NCI-H1417 treated with DMSO at 0.1 percent for 48 hours (cell line): ENCODE measurements at regions not wholly inside any gene's neighbourhood (a gene's known extent, or its start where the extent isn't known, plus 50 kb on each side); places are given as distances from the start of the nearest gene placed in this dataset.
A peak's percentile ranks its signal among the peaks of the same experiment; 100 is the strongest.

Source experiments
- DNase-seq: peaks from one replicate; lab custom pipeline; 2025; lab: John Stamatoyannopoulos, UW

DNA sequence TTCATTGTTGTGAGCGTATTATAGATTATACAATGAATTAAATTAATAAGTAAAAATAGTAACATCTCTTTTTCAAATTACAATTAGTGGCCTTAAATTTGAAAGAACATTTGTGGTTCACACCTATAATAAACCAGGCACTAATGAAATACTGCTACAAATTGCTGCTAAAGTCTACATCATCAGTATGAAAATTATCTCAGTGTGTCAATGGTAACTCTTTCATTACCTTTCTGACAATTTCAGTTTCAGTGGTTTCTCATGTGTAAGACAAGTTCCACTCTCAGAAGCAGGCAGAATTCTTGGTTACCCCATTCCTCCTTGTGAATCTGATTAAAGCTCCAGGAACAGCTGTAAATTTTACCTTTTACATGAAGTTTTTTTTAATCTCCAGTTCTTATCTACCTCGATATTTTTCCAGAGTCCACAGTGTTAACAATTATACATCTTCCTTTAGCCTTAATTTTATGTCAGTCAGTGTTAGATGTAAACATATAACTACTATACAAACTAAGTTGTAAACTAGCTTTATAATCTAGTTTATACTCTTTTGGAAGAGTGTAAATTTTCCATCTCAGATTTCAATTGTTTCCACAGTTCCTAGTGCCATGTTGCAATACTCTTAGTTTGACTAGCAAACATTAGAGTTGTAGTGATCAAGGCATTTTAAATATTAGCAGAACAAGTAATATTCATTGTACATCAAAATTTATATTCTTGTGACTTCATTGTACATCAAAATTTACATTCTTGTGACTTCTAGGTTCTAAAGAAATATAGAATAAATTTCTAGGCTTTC lies 1038.4 kb downstream of the EPHA7 start:
- no peak for DNase-seq

DNA sequence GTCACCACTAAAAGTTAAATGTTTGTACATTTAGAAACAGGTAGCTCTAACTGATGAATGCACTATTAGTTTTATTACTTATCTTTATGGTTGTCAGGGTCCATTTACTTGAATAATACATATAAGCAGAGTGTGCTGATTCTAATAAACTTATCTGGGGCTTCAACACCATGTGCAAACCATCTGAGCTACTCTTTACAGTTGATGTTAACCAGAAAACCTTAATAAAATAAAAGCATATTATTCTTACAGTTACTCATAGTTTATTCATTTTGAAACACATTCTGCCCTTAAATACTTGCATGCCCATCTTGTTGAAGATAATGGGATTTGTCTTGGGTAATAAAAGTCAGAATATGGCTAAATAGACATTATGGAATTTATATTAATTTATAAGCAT lies 1042.2 kb downstream of the EPHA7 start:
- no peak for DNase-seq

DNA sequence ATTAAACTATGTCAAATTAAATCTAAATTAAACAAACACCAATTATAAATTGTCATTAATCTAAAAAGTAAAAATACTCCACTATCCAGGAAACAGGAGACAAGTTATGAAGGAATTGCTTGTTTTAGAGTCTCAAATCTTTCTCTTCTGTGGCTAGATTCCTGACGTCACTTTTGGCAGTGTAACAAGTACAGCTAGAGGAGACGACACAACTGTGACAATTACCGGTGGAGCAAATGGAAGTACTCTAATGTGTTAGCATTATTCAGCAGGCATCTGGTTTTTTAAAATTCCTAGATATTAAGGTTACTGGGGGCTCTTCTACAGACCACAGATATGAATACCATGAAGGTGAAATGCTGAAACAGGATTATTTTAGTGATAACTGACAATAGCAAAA lies 1042.7 kb downstream of the EPHA7 start:
- no peak for DNase-seq

DNA sequence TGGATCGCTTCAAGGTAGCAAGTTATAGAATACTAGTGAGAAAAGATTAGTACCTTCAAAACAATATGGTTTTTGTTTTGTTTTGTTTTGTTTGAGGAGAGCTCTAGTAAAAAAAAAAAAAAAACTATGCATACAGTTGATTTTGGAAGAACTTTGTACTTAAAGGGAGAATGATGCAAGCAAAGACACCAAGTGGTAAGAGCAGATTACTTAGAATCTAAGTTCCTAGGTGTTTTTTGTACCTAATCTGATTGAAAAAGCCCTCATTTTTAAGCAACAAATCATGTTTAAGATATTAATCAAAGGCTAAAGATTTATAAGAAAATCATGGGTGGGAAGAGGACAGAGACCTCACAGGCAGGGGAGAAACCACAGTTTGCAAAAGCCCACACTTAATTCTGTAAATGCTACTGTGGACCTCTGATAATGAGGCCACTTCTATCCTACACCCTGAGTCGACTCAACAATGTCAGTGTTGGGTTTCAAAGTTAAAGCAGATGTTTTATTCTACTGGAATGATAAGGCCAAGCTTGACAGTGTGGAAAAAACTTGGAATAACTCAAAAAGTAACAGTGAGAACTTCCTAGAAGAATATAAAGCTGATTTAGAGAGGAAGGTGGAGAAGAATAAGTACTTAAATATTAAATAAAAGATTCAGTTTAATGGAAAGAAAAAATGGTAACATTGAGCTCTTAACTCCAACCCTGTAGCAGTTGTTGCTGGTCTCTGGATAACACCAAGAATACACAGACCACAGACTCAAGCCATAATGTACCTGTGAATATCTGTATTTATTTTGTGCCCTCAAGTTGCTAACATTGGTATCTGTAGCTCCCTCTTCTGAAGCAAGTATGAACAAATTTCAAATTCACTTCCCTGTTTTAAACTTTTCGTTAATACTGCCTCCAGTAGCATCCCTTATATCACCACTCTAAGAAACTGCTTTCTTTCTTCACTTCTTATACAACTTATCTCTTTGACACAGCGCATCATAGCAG lies 1047.8 kb downstream of the EPHA7 start:
- DNase-seq = no peak

DNA sequence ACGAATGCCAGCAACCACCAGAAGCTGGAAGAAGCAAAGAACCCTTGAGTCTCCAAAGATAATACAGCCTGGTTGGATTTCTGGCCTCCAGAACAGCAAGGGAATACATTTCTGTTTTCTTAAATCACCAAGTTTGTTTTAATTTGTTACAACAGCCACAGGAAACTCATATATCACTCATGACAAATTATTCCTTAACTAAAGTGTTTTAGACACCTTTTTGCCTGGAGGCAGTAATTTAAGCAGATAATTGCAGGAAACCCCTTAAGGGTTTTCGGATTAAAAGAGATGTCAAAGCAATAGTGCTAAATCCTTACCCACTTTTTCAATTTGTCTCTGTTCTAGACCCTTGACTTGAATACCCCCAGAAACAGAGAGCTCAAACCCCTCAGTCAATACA lies 1050.0 kb downstream of the EPHA7 start:
- peak; percentile 30 for DNase-seq

DNA sequence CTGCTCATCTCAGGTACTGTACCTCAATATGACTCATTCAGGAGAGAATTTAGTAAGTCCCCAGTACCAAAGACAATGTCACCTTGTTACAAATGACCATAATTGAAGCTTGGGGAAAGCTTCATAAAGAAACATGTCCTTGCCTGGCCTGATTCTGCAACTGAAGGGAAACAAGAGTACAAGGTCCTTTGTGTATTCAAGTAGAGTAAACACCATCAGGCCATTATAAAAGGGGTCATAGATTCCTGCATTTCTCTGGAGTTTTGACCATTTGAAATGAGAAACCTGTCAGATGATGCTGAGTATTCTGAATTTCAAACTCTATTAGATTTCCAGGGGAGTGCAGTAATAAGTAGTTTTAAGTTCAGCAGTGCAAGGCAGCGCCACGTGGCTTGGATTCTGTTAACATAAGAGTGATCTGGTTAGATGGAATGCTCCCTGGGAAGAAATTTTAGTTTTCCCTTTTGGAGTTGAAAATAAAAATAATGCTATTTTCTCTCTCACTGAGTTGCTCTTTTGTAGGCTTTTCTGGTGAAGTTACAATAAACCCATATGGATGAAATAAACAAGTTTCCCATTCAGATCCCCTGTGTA lies 1054.3 kb downstream of the EPHA7 start:
- no peak for DNase-seq

DNA sequence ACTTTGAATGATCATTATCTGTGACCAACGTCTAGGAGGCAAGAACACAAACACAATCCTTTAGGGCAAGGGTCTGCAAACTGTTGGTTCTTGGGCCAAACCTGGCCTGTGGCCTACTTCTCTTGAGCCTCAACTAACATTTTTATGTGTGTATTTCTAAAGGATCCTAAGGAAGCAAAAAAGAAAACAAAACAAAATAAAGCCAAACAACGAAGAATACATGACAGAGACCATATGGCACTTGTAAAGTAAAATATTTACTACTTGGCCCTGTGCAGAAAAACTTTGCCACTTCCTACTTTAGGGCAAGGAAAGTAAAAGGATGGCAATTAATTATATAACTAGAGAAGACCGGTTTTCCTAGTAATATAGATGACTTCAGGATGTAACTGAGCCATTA lies 1056.2 kb downstream of the EPHA7 start:
- DNase-seq = no peak

DNA sequence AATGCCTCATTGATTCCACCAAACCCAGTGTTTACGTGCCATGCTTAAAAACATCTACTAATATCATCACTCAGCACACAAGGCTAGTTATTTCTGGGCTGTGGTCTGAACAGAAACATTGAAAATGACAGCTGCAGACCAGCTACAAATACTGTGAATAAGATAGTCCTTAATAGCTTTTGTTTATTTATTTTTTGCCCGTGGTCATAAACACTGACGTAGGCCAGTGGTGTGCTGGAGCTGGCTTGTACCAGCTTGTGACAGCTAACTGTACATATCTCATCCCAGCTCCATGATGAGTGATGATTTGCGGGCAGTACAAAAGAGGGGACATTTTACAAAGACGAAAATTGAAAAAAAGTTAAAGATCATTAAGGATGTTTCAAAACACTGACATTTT lies 1057.0 kb downstream of the EPHA7 start:
- no peak for DNase-seq

DNA sequence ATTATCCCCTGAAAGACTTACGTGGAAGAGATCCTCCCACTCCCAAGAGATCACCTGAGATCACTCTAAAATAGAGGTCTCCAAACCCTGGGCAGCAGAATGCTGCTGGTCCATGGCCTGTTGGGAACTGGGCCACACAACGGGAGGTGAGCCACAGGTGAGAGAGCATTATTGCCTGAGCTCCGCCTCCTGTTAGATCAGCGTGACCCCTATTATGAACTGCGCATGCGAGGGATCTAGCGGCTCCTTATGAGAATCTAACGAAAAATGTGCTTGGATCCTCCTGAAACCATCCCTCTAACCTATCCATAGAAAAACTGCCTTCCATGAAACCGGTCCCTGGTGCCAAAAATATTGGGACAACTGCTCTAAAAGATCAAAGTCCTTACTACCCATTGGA lies 1057.4 kb downstream of the EPHA7 start:
- no peak for DNase-seq

DNA sequence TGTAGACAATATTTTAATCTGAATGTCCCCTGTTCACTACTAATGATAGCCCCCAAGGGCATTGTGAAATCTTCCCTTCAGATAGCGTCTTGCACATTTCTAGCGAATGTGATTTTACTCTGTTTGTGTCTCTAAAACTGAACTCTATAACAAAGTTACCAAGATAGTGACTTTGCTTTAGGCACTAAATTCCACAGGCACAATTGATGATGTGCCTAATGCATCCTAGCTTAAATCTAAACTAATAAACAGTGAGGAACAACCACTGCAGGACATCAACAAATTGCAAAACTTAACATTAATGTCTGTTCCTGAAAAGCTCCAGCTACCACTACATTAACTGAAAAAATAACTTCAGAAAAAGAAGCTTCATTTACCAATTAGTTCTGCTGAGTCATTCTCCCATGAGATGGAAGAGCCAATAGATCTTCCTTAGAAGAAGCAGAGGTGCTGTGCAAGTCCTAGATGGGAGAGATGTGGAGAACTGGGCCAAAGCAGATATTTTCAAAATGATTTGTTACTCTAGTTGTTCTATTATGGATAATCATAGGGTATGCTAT lies 1065.0 kb downstream of the EPHA7 start:
- no peak for DNase-seq

DNA sequence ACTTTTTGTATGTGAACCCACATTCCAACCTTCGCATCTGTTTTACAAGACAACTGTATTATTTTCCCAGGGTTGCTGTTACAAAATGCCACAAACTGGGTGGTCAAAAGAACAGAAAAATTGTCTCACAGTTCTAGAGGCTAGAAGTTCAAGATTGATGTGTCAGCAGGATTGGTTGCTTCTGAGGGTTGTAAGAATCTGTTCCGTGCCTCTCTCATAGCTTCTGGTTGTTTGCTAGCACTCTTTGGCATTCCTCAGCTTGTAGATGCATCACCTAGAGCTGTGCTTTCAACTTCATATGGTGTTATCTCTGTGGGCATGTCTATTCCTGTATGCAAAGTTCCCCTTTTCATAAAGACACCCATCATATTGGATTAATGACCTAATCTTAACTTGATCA lies 1067.2 kb downstream of the EPHA7 start:
- no peak for DNase-seq

DNA sequence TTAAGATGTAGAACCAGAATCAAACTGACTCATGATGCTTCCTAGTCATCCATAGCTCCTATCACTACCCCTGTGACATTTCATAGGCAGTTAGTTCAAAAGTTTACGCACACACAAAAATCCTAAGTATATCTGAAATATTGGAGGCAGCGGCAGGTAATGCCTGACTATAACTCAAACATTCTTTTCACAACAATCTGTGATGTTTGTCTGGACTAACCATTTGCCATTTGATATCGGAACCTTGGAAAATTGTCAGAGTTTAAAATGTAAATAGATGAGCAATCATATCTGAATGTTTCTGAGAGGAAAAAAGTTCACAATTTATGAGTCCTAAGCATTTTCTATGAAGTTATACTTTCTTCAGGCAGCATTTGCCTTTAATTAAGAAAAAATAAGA lies 1078.2 kb downstream of the EPHA7 start:
- DNase-seq = no peak

DNA sequence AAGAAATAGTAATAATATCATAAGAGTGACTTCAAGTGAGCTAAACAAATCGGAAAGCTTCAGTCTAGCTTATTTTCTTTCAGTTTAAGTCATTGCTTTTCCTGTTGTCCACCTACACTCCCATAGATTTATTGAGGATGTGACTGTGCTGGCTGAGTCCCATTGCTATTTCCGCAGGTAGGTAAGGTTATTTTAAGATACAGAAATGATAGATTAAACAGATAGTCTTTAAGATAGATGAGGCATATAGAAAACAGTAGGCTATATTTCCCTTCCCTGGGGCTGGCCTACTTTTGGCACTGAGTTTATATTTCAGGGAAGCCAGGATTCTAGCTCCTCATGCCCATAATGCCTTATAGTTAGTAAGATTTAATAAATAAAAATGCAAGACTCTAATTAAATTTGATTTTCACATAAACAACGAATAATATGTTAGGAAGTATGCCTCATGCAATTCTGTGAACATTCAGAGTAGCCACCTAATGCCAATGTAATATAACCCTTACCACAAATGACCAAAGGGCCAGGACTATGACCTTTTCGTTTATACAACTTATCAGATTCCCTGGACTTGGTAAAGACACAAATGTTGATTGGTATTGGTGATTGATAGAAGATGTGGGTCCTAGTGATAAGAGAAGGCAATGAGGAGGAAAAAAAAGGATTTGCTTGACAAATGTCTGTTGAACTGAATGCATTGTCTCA lies 1079.3 kb downstream of the EPHA7 start:
- DNase-seq = no peak

DNA sequence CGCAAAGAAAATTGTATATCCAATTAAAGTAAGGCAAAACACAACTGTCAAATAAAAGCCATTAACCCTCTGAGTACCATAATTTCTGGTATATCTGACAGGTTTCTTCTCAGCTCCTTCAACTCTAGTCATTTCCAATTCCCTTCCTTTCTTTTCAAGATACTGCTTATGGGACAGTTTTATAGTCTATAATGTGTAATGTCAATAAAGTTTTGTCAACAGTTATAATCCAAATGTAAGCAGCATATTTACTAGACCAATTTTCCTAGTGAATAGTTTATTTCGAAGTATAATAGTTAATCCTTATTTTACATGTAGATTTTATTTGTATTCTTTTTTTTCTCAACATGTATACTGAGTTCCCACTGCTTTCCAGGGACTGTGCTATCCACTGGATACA lies 1081.8 kb downstream of the EPHA7 start:
- DNase-seq = no peak

DNA sequence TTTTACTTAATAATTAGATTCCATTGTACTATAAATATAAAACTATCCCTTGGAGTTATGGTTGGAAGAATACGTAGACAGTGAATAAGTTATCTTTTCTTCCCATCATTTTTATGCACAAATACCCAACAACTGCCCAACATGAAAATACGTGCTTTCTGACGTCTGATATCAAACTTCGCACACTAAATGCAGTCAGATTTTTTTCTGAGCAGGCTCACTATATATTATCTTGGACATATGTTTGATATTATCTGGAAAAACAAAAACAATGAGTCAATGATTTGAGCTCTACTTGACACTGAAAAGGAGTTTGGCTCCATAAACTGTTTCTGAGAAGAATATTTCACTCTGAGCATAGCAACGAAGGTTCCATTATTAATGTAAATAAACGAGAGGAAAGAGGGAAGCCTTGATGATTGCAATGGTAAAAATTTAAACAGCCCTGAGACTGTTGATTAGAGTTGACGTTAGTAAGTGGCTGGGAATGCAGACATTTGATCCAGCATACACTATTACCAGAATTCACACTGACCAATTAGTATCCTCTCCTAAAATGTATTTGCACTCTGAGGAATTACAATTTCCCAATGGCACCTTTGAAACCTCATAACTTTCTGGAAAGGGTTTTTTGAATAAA lies 1090.0 kb downstream of the EPHA7 start:
- DNase-seq = no peak

DNA sequence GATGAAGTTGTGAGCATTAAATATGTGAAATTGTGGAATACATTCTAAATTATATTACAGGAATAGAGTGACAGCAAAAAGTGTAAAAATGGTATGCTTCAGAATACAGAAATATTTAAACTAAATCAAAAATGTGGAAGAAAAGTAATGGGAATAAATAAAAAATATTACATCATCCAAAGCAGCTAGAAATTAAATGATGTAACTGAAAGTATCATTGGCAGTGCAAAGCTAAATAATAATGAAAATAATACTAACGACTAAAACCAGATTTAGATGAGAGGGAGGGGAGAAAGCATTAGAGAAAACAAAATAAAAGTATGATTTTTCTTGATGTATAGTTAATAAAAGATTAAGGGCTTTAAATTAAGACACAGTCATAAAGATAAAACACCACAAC lies 1104.0 kb downstream of the EPHA7 start:
- no peak for DNase-seq

DNA sequence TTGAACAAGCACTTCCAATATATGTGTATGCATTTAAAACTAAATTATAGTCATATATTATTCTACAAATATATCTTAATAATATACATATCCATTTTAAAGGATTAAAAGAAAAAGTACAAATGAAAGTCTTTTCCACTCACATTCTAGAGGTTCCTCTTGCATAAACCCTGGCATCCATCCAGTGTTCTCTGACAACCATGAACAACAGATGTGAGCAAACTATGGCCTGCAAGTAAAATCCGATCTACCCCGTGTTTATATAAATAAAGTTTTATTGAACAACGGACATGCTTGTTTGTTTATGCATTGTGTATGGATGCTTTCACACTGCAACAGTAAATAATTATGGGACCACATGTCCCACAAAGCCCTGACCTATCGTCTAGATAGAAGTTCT lies 1122.3 kb downstream of the EPHA7 start:
- no peak for DNase-seq

DNA sequence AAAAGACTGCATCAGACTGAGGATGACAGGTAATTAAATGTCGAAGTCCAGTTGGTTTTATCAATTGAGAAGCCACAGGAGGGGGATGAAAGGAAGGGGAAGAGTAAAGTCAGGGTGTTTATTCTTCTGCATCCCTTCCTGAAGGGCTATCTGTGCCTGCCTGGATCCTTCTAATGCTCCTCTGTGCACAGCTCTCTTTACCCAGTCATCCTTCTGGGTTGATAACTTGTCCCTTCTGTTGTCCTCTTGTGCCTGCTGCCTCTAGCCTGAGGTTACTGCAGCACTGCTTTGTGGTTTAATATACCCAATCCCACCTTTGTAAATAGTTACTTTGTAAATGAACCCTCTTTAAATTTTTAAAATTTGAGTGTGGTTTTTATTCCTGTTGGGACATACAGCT lies 1127.3 kb downstream of the EPHA7 start:
- no peak for DNase-seq

DNA sequence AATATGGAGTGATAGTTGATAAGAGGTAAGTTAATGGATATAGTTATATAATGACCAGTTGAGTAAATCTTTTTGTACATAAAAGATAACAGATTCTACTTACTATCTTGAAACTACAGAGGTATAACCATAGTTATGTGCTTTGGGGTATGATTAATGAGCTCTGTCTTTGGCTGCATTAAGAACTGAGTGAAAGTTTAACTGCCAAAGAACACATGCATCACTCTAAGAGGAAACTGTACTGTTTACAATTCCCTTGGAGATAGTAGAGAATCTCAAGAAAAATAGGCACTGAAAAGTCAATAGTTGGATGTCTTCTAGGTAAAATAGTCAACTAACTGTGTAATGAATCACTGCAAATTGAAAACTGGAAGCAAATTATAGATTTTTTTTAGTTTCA lies 1129.5 kb downstream of the EPHA7 start:
- DNase-seq = no peak

DNA sequence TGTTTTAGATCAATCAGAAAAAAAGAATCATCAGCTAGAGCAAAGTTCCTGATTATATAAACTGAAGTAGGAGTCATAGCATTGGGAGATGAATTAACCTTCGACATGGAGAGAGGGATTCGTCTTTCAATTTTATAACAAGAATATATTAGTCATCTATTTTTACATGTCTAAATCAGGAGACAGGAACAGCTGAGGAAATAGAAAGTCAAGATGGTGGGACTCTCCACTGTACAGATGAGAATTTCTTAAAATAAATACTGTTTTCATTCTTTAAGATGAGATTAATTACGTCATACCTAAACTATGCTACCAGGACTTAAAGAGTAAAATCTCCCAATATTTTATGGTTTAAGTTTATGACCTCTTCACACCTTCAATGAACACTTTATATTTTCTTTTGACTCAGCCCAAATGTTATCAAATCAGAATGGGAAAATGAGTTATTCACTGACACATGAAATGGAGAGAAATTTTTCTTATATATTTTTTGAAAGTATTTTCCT lies 1137.7 kb downstream of the EPHA7 start:
- no peak for DNase-seq

DNA sequence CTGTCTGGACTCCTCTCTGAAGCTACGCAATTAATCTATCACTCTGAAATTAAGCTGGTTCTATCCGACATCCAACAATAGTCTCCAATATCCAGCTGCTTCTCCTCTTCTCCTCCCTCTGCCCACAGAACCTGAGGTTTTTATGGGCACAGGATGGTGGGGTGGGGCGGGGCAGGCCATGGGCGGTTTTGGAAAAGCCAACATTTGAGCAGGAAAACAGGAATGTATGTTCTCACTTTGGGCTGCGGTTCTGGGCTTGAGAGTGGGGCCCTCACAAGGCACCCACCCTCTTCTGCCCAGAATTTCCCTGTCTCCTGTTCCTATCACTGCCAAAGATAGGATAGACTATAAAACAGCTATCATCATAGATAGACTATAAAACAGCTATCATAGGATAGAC lies 1144.2 kb downstream of the EPHA7 start:
- DNase-seq = no peak
